ENCODE measurements at regions not wholly inside any gene's neighbourhood (a gene's known extent, or its start where the extent isn't known, plus 50 kb on each side); places are given as distances from the start of the nearest gene placed in this dataset.

- TF ChIP-seq CTCF (IDR thresholded peaks at IDR 0.05; ENCODE audit: low read depth, low read length, poor library complexity, severe bottlenecking) = no peak
- TF ChIP-seq EZH2phosphoT487 (IDR thresholded peaks at IDR 0.05; ENCODE audit: borderline replicate concordance, low read length) = no peak
Observed at GRCh38 chr2:142395291-142395690, 264.5 kb upstream of the LRP1B start.

Measured in DOHH2 (cell line).